Naive thymus-derived CD4-positive, alpha-beta T cell (primary cell): ENCODE measurements at regions not wholly inside any gene's neighbourhood (a gene's known extent, or its start where the extent isn't known, plus 50 kb on each side); places are given as distances from the start of the nearest gene placed in this dataset.
"Not testable (repeated sequence)": the region's sequence is repeated elsewhere in the genome, so short reads cannot be mapped to it uniquely, and the experiment has no call there.

ENCODE experiments used
- ATAC-seq: fragments of 150-1000 bp; cut with Tn5 transposase; 2 replicates; pipeline ENCODE4 v1.10.0; 2021; ENCODE audit warnings: mild to moderate bottlenecking, moderate library complexity
- CTCF ChIA-PET: fragments of 350-600 bp; sonication (Branson Sonifier 250); formaldehyde crosslinking; loops from one replicate; lab custom pipeline; 2021; ENCODE audit warnings: antibody characterized with exemption; lab: Charles Lee
- POLR2A ChIA-PET: fragments of 350-600 bp; sonication (Branson Sonifier 250); formaldehyde crosslinking; loops from one replicate; lab custom pipeline; 2021; ENCODE audit warnings: antibody characterized with exemption, inconsistent platforms; lab: Charles Lee
- DNase-seq, 9 donors: peaks; one replicate each; pipeline versions ENCODE4 v3.0.0 to v3.0.0-alpha.2; 2020 to 2022; ENCODE audit warnings: mixed read lengths in 1 of 9
- H3K27ac ChIP-seq: one replicate; pipeline ENCODE4 v1.7.0; 2013; ENCODE audit warnings: mild to moderate bottlenecking, low read depth, low read length, moderate library complexity
- H3K27me3 ChIP-seq, 2 donors: one replicate each; pipeline ENCODE4 v1.7.0; 2013; ENCODE audit warnings: low read length in 2 of 2, mild to moderate bottlenecking in 2 of 2, moderate library complexity in 2 of 2; ENCODE audit not compliant: control insufficient read depth in 2 of 2, insufficient read depth in 2 of 2
- H3K36me3 ChIP-seq, 3 experiments: 1 replicate in 2 of 3; 2 replicates in 1 of 3; pipeline ENCODE4 v1.7.0; 2013; ENCODE audit warnings: low read length in 3 of 3, mild to moderate bottlenecking in 3 of 3, moderate library complexity in 1 of 3; ENCODE audit not compliant: insufficient read depth in 3 of 3, control insufficient read depth in 2 of 3
- H3K4me1 ChIP-seq, 2 donors: one replicate each; pipeline ENCODE4 v1.7.0; 2013; ENCODE audit warnings: low read length in 2 of 2, mild to moderate bottlenecking in 2 of 2, moderate library complexity in 1 of 2; ENCODE audit not compliant: control insufficient read depth in 2 of 2, insufficient read depth in 2 of 2
- H3K4me3 ChIP-seq: 2 replicates; pipeline ENCODE4 v1.7.0; 2013; ENCODE audit warnings: mild to moderate bottlenecking, low read length
- H3K9me3 ChIP-seq, 3 experiments: 1 replicate in 2 of 3; 2 replicates in 1 of 3; pipeline ENCODE4 v1.7.0; 2013; ENCODE audit warnings: low read length in 3 of 3; ENCODE audit not compliant: control insufficient read depth in 2 of 3
- H3K27ac Mint-ChIP-seq, 9 donors: one replicate each; pipeline ENCODE4 v1.8.0; 2020 to 2022; ENCODE audit warnings: mixed read lengths in 9 of 9, mild to moderate bottlenecking in 8 of 9, moderate library complexity in 5 of 9, inconsistent platforms in 2 of 9
- H3K27me3 Mint-ChIP-seq, 5 donors: one replicate each; pipeline ENCODE4 v1.8.0; 2021 to 2022; ENCODE audit warnings: mixed read lengths in 5 of 5, mild to moderate bottlenecking in 1 of 5
- H3K36me3 Mint-ChIP-seq, 5 donors: one replicate each; pipeline ENCODE4 v1.8.0; 2020 to 2022; ENCODE audit warnings: mixed read lengths in 5 of 5, mild to moderate bottlenecking in 3 of 5, inconsistent platforms in 1 of 5
- H3K4me1 Mint-ChIP-seq, 7 donors: one replicate each; pipeline ENCODE4 v1.8.0; 2020 to 2022; ENCODE audit warnings: mixed read lengths in 7 of 7, mild to moderate bottlenecking in 3 of 7, inconsistent platforms in 1 of 7
- H3K4me3 Mint-ChIP-seq, 10 donors: one replicate each; pipeline ENCODE4 v1.8.0; 2020 to 2022; ENCODE audit warnings: mild to moderate bottlenecking in 10 of 10, mixed read lengths in 10 of 10, moderate library complexity in 6 of 10, inconsistent platforms in 2 of 10
- H3K9me3 Mint-ChIP-seq, 11 donors: one replicate each; pipeline ENCODE4 v1.8.0; 2020 to 2022; ENCODE audit warnings: mixed read lengths in 11 of 11, mild to moderate bottlenecking in 4 of 11, inconsistent platforms in 1 of 11, moderate library complexity in 1 of 11
- intact Hi-C, 2 donors: fragments of 100-400 bp; cut with micrococcal nuclease; formaldehyde crosslinking; loops; one replicate each; pipeline ENCODE4 v1.15.1; 2023

DNA sequence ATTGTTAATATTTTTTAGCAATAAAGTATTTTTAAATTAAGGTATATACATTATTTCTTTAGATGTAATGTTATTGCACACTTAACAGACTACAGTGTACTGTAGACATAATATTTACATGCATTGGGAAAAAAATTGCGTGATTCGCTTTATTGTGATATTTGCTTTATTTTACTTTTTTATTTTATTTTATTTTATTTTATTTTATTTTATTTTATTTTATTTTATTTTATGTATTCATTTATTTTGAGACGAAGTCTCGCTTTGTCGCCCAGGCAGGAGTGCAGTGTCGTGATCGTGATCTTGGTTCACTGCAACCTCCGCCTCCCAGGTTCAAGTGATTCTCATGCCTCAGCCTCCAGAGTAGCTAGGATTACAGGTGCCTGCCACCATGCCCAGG, 1522.7 kb downstream of the AMY1C start:
- H3K27ac Mint-ChIP-seq, POLR2A ChIA-PET, ATAC-seq, H3K27me3 ChIP-seq, H3K27ac ChIP-seq, H3K4me1 Mint-ChIP-seq, DNase-seq, H3K4me3 Mint-ChIP-seq, H3K36me3 Mint-ChIP-seq, intact Hi-C loops, H3K27me3 Mint-ChIP-seq, H3K36me3 ChIP-seq, H3K4me1 ChIP-seq, H3K9me3 ChIP-seq, H3K4me3 ChIP-seq: not testable (repeated sequence)
- peaks cover 0 to 27% (median 16%) of the 10 kb centered on the region in 11 donors for H3K9me3 Mint-ChIP-seq
- CTCF ChIA-PET: interaction anchor here (0.7 kb wide), 1 partner anchor 28 kb away, joined by 3 read pairs; no protein-coding TSS in a partner anchor

DNA sequence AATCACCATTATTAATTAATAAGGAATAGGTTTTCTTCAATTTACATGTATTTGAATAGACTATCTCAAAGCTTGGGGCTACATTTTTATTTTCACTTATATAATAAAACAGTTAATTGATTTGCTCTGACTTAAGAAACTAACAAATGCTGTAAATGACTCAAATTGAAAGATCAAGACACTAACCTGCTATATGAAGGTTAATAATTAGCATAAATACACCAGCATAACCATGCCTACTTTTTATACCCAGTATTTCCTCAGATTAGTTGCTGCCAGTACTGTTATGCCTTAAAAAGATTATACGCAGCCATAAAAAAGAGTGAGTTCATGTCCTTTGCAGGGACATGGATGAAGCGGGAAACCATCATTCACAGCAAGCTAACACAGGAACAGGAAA, 1545.1 kb downstream of the AMY1C start:
- ChIA-PET POLR2A (no interaction called here), CTCF (no interaction called here)
- Histone ChIP-seq H3K4me3 (no peak overlapping the region), H3K27ac (no peak overlapping the region), H3K4me1 (no peaks in the 10 kb centered on the region), H3K27me3 (no peaks in the 10 kb centered on the region), H3K36me3 (no peaks in the 10 kb centered on the region), H3K9me3 (no peaks in the 10 kb centered on the region)
- H3K4me1 Mint-ChIP-seq: no peaks in the 10 kb centered on the region
- intact Hi-C loops: no loop called here
- no peak for ATAC-seq
- no peak overlapping the region for H3K4me3 Mint-ChIP-seq
- H3K9me3 Mint-ChIP-seq: peaks cover 7 to 34% (median 16%) of the 10 kb centered on the region in 11 donors
- H3K27ac Mint-ChIP-seq: no peak overlapping the region
- DNase-seq: no peak
- H3K36me3 Mint-ChIP-seq: no peaks in the 10 kb centered on the region
- no peaks in the 10 kb centered on the region for H3K27me3 Mint-ChIP-seq

DNA sequence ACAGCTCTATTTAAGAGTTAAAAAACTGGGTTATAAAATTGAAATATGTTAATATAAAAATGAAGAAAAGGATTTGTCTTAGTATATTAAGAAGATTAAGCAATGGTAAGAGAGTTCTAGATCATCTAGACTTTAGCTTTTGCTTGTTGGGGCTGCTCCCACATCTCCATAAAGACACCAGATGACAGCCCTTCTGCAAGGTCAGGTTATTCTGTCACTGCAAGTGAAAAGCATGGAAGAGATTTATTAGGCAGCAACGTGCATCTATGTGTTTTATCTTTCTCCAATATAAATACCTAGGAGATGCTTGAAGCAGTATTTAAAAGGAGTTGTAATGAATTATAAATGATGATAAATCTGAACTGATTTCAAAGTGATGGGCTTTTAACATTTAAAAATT, 1560.4 kb downstream of the AMY1C start:
- H3K36me3 ChIP-seq: no peaks in the 10 kb centered on the region
- POLR2A ChIA-PET: no interaction called here
- intact Hi-C loops: no loop called here

GRCh38 chr1:105317976-105318375, 1568.3 kb downstream of the AMY1C start:
- Mint-ChIP-seq H3K9me3 (peaks cover 2 to 41% (median 12%) of the 10 kb centered on the region in 11 donors), H3K27ac (no peak overlapping the region), H3K36me3 (no peaks in the 10 kb centered on the region), H3K4me3 (no peak overlapping the region), H3K27me3 (no peaks in the 10 kb centered on the region), H3K4me1 (no peaks in the 10 kb centered on the region)
- intact Hi-C loops: no loop called here
- ATAC-seq (no peak), DNase-seq (no peak)
- no peak overlapping the region for H3K27ac ChIP-seq
- ChIA-PET POLR2A (no interaction called here), CTCF (no interaction called here)
- H3K36me3 ChIP-seq: no peaks in the 10 kb centered on the region
- H3K9me3 ChIP-seq: no peaks in the 10 kb centered on the region
- H3K4me3 ChIP-seq: no peak overlapping the region
- no peaks in the 10 kb centered on the region for H3K27me3 ChIP-seq
- H3K4me1 ChIP-seq: no peaks in the 10 kb centered on the region

More for the DNA sequence above, 1560.4 kb downstream of the AMY1C start:
- Mint-ChIP-seq H3K9me3 (peaks cover 0 to 13% (median 5%) of the 10 kb centered on the region in 11 donors), H3K4me1 (no peaks in the 10 kb centered on the region), H3K4me3 (no peak overlapping the region), H3K27ac (no peak overlapping the region), H3K36me3 (peaks cover 0 to 5% (median 0%) of the 10 kb centered on the region in 5 donors), H3K27me3 (no peaks in the 10 kb centered on the region)
- DNase-seq: no peak
- Histone ChIP-seq H3K4me1 (no peaks in the 10 kb centered on the region), H3K27ac (no peak overlapping the region), H3K4me3 (no peak overlapping the region), H3K27me3 (no peaks in the 10 kb centered on the region), H3K9me3 (no peaks in the 10 kb centered on the region)
- no peak for ATAC-seq
- CTCF ChIA-PET: interaction anchor here (0.7 kb wide), 1 partner anchor 9 kb away, joined by 5 read pairs; no protein-coding TSS in a partner anchor

DNA sequence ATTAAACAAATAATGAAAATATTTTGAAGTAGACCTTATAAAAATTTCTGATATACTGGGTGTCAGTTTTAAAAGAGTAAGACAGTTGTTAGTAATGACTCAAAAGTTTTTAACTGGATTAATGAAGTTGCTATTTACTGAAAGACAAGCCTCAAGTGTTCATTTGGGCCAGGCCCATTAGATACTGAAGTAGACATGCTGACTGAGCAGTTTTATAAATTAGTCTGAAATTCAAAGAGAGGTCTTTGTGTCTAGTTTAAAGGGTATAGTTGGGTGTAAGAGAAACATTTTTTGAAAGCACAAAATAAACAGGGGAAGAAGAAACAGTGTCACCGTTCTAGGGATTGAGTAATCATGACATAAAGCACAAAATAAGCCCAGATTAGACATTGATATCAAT, 1577.2 kb downstream of the AMY1C start:
- Mint-ChIP-seq H3K4me3 (no peak overlapping the region), H3K27me3 (no peaks in the 10 kb centered on the region), H3K4me1 (no peaks in the 10 kb centered on the region), H3K9me3 (peaks cover 0 to 24% (median 12%) of the 10 kb centered on the region in 11 donors), H3K36me3 (no peaks in the 10 kb centered on the region), H3K27ac (no peak overlapping the region)
- intact Hi-C loops: no loop called here
- Histone ChIP-seq H3K4me3 (no peak overlapping the region), H3K9me3 (peaks cover 0 to 3% (median 0%) of the 10 kb centered on the region in 3 experiments), H3K4me1 (no peaks in the 10 kb centered on the region), H3K36me3 (no peaks in the 10 kb centered on the region), H3K27ac (no peak overlapping the region), H3K27me3 (no peaks in the 10 kb centered on the region)
- CTCF ChIA-PET: no interaction called here
- POLR2A ChIA-PET: no interaction called here
- no peak for DNase-seq
- ATAC-seq: no peak

- Mint-ChIP-seq H3K4me3 (no peak overlapping the region), H3K36me3 (no peaks in the 10 kb centered on the region), H3K9me3 (peaks cover 1 to 19% (median 5%) of the 10 kb centered on the region in 11 donors), H3K27me3 (no peaks in the 10 kb centered on the region), H3K4me1 (no peaks in the 10 kb centered on the region), H3K27ac (no peak overlapping the region)
- Histone ChIP-seq H3K4me3 (no peak overlapping the region), H3K4me1 (no peaks in the 10 kb centered on the region), H3K9me3 (no peaks in the 10 kb centered on the region), H3K27ac (no peak overlapping the region), H3K36me3 (no peaks in the 10 kb centered on the region), H3K27me3 (no peaks in the 10 kb centered on the region)
- CTCF ChIA-PET: no interaction called here
- POLR2A ChIA-PET: no interaction called here
- no peak for DNase-seq
- intact Hi-C loops: no loop called here
- ATAC-seq: no peak
Measured at GRCh38 chr1:105337420-105337819, 1587.7 kb downstream of the AMY1C start.

DNA sequence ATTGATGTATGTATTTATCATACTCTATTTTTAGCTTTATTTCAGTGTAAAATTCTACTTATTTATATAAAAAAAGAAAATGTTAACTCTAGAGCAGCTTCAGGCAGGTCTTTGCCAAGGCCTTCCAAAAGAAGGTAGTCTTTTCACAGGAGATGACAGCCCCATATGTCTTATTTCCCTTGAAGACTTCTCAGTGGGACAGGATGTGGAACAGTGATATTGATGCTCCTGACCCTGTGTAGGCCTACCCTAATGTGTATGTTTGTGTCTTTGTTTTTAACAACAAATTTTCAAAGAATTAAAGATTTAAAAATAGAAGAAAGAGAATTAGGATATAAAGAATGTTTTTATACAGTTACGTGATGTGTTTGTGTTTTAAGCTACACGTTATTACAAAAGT, 1593.6 kb downstream of the AMY1C start:
- intact Hi-C loops: no loop called here
- no peaks in the 10 kb centered on the region for H3K36me3 Mint-ChIP-seq
- DNase-seq (no peak), ATAC-seq (no peak)
- H3K27me3 Mint-ChIP-seq: no peaks in the 10 kb centered on the region
- Histone ChIP-seq H3K4me3 (no peak overlapping the region), H3K27ac (no peak overlapping the region), H3K9me3 (no peaks in the 10 kb centered on the region), H3K4me1 (no peaks in the 10 kb centered on the region), H3K27me3 (no peaks in the 10 kb centered on the region), H3K36me3 (no peaks in the 10 kb centered on the region)
- no peaks in the 10 kb centered on the region for H3K4me1 Mint-ChIP-seq
- ChIA-PET CTCF (no interaction called here), POLR2A (no interaction called here)
- H3K9me3 Mint-ChIP-seq: peaks cover 4 to 28% (median 8%) of the 10 kb centered on the region in 11 donors
- H3K27ac Mint-ChIP-seq: no peak overlapping the region
- no peak overlapping the region for H3K4me3 Mint-ChIP-seq
